Amygdala (tissue), 56 donors: ENCODE measurements at regions not wholly inside any gene's neighbourhood (a gene's known extent, or its start where the extent isn't known, plus 50 kb on each side); places are given as distances from the start of the nearest gene placed in this dataset.

ENCODE experiments used
- DNase-seq, 56 donors: peaks; one replicate each; lab custom pipeline; 2025; lab: John Stamatoyannopoulos, UW

- no peak for DNase-seq
Measured at GRCh38 chr3:168284728-168285127, 189.0 kb upstream of the GOLIM4 start.

- DNase-seq: no peak
Measured at GRCh38 chr3:168275662-168276061, 179.9 kb upstream of the GOLIM4 start.

GRCh38 chr3:168273917-168274316 lies 178.2 kb upstream of the GOLIM4 start:
- no peak for DNase-seq

- DNase-seq: no peak
Measured at GRCh38 chr3:168273036-168273435, 177.3 kb upstream of the GOLIM4 start.

GRCh38 chr3:168272343-168272985 lies 176.7 kb upstream of the GOLIM4 start:
- no peak for DNase-seq

GRCh38 chr3:168271932-168272331 lies 176.2 kb upstream of the GOLIM4 start:
- DNase-seq: no peak

- no peak for DNase-seq
Measured at GRCh38 chr3:168269001-168269400, 173.3 kb upstream of the GOLIM4 start.

- no peak for DNase-seq
Measured at GRCh38 chr3:168267179-168267578, 171.5 kb upstream of the GOLIM4 start.

- no peak for DNase-seq
Measured at GRCh38 chr3:168266335-168266734, 170.6 kb upstream of the GOLIM4 start.

GRCh38 chr3:168262887-168263286 lies 167.2 kb upstream of the GOLIM4 start:
- no peak for DNase-seq

GRCh38 chr3:168260859-168261258 lies 165.1 kb upstream of the GOLIM4 start:
- DNase-seq: no peak

GRCh38 chr3:168251371-168251770 lies 155.6 kb upstream of the GOLIM4 start:
- DNase-seq: no peak

- peak in 3 of 56 donors; percentile 1 to 7 (median 4) for DNase-seq
Measured at GRCh38 chr3:168250415-168250861, 154.7 kb upstream of the GOLIM4 start.

GRCh38 chr3:168249550-168250414 lies 154.1 kb upstream of the GOLIM4 start:
- peak in 51 of 56 donors; percentile 12 to 78 (median 52) for DNase-seq

- peak in 5 of 56 donors; percentile 17 to 41 (median 27) for DNase-seq
Measured at GRCh38 chr3:168249205-168249549, 153.5 kb upstream of the GOLIM4 start.

GRCh38 chr3:168248383-168249204 lies 152.9 kb upstream of the GOLIM4 start:
- peak in 19 of 56 donors; percentile 1 to 41 (median 5) for DNase-seq

- no peak for DNase-seq
Measured at GRCh38 chr3:168241156-168241555, 145.4 kb upstream of the GOLIM4 start.

- DNase-seq: no peak
Measured at GRCh38 chr3:168239287-168239686, 143.6 kb upstream of the GOLIM4 start.

- DNase-seq: no peak
Measured at GRCh38 chr3:168233001-168233400, 137.3 kb upstream of the GOLIM4 start.

GRCh38 chr3:168223085-168223484 lies 127.4 kb upstream of the GOLIM4 start:
- DNase-seq: no peak

- peak in 2 of 56 donors; percentile 1 for DNase-seq
Measured at GRCh38 chr3:168220556-168220955, 124.8 kb upstream of the GOLIM4 start.
